ENCODE measurements at regions not wholly inside any gene's neighbourhood (a gene's known extent, or its start where the extent isn't known, plus 50 kb on each side); places are given as distances from the start of the nearest gene placed in this dataset.
"Not testable (repeated sequence)": the region's sequence is repeated elsewhere in the genome, so short reads cannot be mapped to it uniquely, and the experiment has no call there.

DNA sequence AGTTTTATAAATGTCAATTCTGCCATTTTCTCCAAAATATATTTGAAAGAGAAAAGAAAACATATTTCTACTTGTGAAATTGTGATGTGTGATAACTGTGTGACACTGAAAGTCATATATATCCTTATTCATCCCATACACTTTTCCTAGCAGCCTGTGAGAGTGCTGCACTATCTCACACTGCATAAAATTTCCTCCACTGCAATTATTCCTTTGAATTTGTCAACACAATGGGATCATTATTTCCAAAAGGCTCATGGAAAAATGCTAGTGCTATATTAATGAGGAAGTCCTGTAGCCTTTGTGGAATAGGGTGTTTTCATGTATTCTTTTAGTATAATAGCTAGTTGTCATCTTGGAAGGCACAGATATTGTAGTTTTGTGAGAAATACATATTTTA is 504.1 kb downstream of the RPL10L start:
- no peak for DNase-seq (ENCODE audit: low spot score)

DNA sequence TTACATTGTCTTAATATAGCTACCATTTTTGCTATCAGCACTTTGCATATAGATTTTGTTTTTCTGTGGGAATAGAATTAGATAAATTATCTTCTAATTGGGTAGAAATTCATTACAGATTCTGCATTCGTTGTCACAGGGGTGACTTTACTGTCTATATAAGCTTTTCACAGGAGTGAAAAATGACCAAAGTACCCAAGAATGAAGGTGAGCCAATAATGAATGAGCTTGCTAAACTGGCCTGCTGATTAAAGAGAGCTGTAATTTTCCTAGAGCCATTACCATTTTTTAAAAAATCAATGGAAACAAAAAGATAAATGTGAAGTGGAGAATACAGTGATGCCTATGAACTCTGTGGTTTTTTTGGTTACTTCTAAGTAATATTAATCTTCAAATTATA is 504.6 kb downstream of the RPL10L start:
- no peak for DNase-seq (ENCODE audit: low spot score)

DNA sequence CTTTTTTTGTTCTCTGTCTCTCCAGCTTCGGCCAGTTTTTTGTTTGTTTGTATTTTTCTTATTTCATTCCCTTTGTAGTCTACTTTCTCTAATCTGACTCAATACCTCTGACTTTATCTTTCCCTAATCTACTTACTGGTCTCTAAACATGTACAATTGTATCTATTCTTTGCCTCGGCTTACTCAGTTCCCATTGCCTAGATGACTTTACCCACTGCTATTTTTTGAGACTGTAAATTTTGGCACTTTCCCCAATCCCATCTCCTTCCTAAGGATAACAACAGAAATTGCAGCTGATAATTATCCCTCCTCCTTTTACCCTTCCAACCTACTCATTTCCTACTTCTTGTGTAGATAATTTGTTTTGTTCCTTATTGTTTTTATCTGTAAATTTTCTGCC is 511.1 kb downstream of the RPL10L start:
- DNase-seq (ENCODE audit: low spot score) = no peak

DNA sequence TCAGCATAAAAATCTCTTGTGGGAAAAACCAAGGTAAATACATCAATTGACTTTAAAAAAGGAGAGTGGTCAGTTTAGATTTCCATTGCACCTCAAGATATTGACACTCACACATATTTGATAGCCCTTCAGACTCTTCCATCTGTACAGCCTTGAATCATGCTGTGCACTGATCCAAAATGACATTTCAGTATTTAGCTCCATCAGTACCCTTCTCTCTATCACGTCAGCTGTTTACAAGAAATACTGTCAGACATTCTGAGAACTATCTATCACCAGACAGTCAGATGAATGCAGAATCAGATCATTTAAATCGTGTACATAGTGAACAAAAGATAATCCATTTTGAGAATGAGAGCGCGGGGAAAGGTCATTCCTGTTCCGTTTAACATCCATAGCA is 511.9 kb downstream of the RPL10L start:
- DNase-seq (ENCODE audit: low spot score) = no peak

DNA sequence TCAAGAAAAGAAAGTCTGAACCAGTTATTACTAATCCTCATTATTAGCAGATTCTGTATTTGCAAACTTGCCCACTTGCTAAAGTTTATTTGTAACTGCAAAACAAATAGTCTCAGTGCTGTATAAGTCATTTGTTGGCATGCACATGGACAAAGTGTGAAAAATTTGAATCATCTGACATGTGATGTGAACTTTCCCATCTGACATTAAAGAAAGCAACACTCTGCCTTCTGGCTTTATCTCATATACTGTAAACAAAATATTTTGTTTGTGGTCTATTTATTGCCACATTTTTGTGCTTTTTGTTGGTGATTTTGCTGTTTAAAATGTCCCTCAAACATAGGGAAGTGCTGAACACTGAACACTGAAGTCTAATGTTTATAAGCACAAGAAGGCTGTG is 513.8 kb downstream of the RPL10L start:
- no peak for DNase-seq (ENCODE audit: low spot score)

DNA sequence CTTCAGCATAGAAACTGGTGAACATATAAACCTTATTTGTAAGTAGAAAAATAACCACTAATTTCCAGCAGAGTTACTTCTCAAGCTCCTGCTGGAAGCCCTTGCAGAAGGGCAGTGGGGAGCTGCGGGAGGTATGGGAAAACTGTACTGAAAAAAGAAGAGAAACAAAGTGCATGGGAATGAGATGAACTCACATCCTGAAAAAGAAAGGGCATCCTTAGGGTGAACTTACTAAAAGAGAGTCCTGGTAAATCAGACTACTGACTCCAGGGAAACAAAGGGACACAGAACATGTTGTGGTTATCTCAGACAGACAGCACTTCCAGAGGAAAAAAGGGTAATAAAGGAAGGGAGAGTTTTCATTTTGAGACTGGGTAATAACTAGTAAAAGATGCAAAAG is 515.1 kb downstream of the RPL10L start:
- no peak for DNase-seq (ENCODE audit: low spot score)

DNA sequence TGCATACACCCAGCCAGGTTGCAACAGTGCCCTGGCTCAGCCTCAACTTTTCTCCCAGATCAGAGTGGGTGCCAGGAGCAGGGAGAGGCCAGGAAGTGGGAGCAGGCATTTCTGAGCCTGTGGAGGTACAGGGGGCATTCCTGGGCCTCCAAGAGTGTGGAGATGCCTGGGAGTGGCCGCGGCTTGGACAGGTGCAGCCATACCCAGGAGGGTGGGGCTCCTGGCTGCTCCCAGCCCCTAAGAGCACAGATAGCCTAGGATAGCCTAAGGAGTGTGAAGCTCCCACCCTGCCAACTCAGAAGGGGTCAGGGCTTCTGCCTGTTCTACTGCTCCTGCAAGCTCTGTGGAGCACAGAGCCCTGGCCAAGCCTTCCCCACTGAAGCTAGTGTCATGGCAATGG is 543.4 kb downstream of the RPL10L start:
- DNase-seq (ENCODE audit: low spot score) = no peak

DNA sequence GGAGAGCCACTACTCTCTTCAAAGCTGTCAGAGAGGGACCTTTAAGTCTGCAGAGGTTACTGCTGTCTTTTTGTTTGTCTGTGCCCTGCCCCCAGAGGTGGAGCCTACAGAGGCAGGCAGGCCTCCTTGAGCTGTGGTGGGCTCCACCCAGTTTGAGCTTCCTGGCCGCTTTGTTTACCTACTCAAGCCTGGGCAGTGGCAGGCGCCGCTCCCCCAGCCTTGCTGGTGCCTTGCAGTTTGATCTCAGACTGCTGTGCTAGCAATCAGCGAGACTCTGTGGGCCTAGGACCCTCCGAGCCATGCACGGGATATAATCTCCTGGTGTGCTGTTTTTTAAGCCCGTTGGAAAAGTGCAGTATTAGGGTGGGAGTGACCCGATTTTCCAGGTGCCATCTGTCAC is 550.7 kb downstream of the RPL10L start:
- DNase-seq (ENCODE audit: low spot score) = not testable (repeated sequence)

DNA sequence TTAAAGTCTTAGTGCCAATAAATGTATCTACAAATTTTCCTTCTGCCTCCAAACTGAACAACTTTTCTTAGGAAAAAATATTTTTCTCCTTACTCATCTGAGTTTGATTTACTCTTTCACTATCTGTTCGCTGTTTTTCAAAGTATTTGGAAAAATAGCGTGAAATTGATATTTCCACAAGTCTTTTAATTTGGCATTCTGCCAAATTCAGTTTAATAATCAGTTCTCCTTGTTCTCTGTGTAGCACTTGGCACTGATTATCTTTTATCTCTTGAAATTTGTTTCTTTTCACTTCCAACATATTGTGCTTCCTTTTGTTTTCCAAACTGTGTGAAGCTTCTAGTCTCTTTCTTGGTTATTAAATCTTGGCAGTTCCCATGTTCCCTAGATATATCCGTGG is 559.8 kb downstream of the RPL10L start:
- no peak for DNase-seq (ENCODE audit: low spot score)

DNA sequence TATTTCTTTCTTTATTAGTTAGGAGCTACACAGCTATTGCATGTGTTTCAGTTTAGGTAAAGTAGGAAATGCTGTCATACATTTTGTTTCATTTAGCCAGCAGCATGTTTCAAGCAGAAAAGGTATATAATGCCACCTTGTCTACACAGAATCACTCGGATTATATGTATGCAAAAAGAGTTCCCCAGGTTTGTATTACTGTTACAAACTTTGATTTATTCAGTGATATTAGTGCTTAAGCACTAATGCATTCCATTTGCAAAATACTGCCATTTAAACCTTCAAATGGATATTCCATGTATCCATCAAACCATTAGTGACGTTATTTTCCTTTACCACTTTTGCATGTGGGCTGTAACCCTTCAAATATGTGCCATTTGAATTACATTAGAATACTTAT is 564.0 kb downstream of the RPL10L start:
- no peak for DNase-seq (ENCODE audit: low spot score)

DNA sequence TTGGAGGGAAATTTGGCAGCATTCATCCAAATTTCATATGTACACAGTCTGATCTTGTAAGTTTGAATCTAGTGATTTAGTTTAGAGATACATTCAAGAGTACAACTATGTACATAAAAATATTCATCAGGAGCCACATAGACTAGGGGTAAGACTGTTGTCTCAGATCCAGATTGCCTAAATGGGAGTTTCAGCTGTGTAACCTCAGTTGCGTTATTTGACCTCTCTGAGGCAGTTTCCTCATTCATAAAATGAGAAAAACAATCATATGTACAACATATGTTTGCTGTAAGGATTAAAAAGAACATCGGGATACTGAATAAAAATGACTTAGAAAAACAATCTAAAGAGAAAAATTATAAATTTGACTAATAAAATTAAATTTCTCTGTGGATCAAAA is 577.5 kb downstream of the RPL10L start:
- DNase-seq (ENCODE audit: low spot score) = no peak

DNA sequence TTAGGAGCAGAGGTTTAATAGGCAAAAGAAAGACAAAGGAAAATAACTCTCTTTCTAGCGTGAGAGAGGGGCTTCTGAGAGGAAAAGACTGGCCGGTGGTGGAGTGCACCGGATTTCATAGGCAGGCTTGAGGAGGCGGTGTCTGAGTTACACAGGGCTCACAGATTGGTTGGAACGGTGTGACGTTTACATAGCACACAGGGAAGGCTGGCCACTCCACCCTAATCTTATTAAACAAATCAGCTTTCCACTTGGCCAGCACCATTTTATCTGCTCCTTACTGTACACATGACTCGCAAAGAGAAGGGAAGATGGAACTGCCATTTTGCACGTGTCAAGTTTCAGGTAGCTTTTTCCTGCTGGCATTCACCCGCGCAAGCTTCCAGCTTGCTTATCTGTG is 587.7 kb downstream of the RPL10L start:
- DNase-seq (ENCODE audit: low spot score) = no peak

DNA sequence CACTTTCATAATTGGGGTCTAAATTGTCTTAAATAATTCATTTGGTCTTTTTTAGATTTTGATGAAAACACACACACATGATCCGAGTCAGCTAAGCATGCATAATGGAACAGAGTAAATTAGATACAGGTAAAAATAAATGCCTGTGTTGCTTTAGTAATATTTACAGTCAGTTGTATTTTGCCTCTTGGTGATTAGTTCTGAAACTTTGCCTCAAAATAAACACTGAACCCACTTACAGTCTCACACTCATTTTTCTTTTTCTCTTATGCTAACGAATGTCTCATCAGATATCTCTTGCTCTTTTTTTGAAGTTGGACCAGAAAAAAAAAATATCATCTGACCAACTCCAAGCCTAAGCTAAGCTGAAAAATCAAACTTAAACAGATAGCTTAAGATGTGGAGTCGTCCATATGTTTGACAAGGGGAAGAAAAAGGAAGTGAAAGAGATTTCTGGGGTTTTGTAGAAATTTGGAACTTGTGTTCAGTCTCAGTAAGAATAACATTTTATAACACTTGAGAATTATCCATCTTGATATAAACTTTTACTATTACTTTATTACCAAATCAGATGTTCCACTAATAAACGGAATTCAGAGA is 592.5 kb downstream of the RPL10L start:
- no peak for DNase-seq (ENCODE audit: low spot score)

DNA sequence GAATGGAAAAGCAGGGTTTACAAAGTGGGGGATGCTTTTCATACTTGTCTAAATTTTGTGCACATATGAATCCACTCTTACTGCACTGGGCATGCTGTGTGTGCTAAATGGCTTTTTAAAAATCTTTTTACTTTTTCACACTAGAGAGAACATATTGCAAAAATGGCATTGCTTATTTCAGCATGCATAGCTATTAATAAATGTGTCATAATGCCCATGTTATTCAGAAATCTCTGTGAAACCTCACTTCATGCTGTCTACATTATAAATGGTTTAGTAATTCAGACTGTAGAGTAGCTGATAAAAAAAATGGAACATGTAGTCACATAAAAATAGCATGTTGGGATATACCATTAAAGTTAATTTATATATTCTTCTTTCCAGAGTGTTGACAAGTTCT is 593.8 kb downstream of the RPL10L start:
- no peak for DNase-seq (ENCODE audit: low spot score)

DNA sequence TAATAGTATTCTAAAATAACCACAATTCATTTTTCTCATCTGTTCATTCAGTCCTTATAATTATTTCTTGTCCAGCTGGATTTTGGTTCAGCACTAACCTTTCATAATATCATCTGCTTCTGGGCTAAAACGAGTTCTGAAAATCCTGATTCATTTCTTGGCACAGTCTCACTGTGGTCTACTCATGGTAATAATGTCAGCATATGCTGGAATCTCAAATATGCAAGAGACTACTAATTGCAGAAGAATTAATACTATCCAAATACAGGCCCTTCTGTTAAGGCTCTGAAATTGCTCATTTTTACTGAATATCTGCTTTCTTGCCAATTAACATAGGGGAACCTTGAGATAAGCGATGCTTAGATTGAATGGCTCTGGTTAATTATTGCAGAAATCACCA is 597.1 kb downstream of the RPL10L start:
- no peak for DNase-seq (ENCODE audit: low spot score)

DNA sequence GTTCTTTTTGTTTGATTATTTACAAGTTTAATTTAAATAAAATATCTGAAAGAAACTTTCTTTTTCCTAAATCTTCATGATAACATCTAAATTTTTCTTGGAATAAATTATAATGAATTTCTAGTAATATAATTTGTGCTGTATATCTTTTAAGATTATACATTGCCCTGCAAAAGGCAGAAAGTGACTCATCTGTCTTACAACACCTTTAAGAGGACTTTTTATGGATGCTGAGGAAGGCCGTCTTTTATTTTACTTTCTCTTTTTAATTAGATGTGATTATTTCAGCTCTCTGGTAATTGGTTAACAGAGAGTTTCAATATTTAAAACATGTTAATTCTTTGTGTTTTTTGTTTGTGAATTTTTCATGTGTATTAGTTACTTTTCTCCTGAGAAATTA is 598.4 kb downstream of the RPL10L start:
- DNase-seq (ENCODE audit: low spot score) = no peak

DNA sequence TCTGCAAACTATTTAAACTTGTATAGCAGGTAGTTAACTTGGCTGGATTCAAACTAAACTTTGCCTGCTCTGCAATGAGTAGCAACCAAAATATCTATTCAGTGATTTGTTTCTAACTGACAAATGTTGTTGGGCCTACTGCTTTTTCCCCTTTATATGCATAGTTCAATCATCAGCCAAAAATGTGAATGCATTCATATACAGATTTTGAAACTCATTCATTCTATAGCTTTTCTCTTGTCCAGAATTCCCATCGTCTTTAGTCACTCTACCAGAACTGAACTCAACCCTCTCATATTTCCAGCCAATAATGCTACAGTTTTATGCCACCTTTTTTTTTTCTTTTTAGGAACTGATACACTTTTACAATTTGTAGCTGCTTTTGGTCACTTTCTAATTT is 599.8 kb downstream of the RPL10L start:
- no peak for DNase-seq (ENCODE audit: low spot score)

DNA sequence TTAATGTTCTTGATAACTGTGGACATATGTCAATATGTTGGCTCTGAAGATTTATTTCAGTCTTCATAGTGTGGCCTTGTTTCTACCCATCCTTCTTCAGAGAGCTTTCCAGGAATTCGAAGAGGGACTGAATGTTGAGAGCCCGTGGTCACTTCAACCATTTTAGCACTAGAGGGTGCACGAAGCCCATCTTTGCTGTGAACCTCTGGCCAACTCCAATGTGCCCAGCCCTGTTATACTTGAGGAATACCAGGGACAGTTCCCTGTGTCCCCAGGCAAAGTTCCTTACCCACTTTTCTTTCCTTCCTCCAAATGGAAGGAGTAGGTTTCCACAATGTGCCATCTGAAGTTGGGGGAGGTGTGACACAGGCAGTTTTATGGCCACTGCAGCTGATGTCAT is 603.5 kb downstream of the RPL10L start:
- no peak for DNase-seq (ENCODE audit: low spot score)

DNA sequence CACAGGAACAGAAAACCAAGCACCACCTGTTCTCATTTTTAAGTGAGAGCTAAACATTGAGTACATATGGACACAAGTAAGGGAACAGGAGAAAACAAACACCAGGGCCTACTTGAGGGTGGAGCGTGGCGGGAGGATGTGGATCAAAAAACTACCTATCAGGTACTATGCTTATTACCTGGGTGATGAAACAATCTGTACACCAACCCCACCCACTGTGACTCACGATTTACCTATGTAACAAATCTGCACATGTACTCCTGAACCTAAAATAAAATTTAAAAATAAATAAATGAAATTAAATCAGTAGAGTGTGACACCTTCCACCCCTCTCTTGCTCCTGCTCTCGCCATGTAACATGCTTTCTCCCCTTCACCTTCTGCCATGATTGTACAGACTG is 615.5 kb downstream of the RPL10L start:
- DNase-seq (ENCODE audit: low spot score) = no peak

DNA sequence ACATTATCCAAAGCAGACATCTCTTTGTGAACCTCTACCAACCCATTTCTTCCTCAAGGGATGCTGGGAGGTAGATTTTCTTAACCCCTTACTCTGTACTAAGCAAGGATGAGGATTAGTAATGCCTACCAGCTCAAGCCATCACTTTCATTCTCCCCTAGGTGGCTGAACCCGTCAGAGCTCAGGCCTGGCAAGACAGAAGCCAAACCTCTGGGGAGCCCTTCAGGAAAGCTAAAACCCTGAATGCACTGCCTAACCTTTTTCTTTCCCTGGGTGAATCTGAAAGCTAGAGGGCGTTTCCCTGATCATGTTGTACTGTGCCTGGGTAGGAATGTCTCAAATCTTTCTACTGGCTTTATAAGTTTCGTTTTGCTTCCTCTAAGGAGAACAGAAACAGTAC is 617.3 kb downstream of the RPL10L start:
- no peak for DNase-seq (ENCODE audit: low spot score)

DNA sequence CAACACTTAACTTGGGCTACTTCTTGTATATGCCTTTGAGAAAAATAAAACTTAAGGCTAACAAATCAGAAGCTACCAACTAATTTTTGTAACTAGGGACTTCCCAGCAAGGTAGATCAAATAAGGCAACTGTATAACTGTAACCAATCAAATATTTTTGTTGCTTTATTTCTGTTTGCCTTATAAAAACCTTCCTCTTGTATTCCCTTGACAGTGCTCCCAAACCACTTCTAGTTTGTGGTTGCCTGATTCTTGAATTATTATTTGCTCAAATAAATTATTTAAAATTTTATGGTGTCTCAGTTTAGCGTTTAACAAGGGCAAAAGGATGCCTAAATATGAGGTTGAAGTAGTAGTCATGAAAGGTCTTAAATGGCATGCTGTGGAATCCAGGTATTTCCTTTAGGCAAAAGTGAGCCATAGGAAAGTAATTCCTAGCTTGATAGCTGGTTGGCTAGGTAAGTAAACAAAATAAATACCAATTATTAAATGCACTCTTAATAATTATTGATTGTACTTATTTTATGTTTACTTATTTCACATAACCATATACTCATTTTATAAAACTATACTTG is 632.6 kb downstream of the RPL10L start:
- DNase-seq (ENCODE audit: low spot score) = no peak

DNA sequence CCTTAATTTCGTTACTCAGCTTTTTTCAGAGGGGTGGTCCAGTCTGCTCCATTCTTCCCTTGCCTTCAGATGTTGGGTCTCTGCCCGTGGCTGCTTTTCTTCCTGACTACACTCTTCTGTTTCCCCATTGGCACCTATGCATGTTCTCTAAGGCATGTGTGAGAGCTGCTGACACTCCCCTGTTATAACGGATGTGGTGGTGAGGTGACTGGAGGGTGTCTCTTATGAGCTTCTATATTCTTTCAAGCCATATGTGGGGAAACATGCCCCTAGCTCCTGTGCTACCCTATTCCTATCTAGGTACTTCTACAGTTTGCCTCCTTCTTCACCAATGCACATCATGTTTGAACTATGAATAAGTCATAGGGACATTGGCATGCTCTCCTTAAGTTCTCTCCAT is 643.2 kb downstream of the RPL10L start:
- no peak for DNase-seq (ENCODE audit: low spot score)

DNA sequence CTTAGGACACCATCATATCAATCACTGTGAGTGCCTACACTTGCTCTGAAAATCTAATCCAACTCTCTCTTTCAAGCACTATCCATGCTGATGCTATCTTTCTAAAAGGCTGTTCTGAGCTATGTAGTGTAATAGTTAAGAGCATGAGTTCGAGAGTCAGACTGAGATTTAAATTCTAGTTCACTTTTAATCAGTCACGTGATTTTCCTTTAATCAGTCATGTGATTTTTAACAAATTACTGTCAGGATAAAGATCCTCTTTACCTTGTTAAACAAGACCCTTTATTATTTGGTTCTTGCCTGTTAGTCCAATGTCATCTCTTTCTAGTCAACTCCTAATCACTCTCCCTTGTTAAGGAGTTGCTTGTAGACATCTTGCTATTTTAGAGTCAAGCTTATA is 653.0 kb downstream of the RPL10L start:
- no peak for DNase-seq (ENCODE audit: low spot score)

DNA sequence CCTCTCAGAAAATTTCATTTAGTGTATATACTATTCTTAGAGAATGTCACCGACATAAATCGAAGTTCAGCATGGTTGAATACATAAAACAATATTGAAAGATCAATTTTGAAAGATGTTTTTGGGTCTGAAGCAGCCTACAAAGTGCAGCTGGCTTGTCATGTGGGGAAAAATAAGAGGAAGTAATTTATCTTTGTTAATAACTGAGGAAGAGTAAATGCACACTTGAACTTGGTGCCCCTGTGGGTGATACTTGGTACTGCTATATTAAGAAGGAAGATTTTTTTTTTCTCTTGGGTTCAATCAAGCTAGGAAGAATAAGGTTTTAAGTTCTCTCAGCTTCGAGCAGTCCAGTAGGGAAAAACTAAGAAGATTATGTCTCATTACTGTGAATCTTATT is 661.3 kb downstream of the RPL10L start:
- no peak for DNase-seq (ENCODE audit: low spot score)

DNA sequence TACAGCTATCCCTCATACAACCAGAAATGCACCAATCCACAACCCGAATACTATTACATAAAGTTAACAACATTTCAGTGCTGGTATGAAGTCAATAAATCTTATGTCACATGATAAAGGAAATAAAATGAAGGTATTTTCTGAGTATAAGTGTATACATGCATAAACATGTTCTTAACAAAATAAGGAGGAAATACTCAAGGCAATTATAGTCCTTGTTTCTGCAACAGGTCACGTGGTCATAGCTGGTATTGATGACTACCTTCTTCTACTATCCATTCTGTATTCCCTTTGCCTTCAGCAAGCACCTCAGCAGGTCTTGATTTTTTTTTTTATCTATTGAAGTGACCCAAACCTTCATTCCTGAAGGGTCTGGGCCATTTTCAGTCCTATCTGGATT is 675.6 kb downstream of the RPL10L start:
- DNase-seq (ENCODE audit: low spot score) = no peak

All from activated CD4-positive, alpha-beta T cell treated with anti-CD3 and anti-CD28 coated beads, Interleukin-2, Interleukin-4, amounts not matched to agents 100 ng/mL and 50 ng/mL, durations not matched to agents 16 hours and 8 hours (primary cell).